Liver (tissue), 3 donors: ENCODE measurements at regions not wholly inside any gene's neighbourhood (a gene's known extent, or its start where the extent isn't known, plus 50 kb on each side); places are given as distances from the start of the nearest gene placed in this dataset.

Source experiments
- CTCF ChIP-seq: fragments of 150-350 bp; IDR thresholded peaks from 2 replicates; pipeline ENCODE4 v1.5.1; 2017; ENCODE audit warnings: improper control_type of control experiment, low read depth, low read length; ENCODE audit not compliant: missing input control
- REST ChIP-seq: IDR thresholded peaks from 2 replicates; pipeline ENCODE4 v1.6.1; 2016; ENCODE audit warnings: antibody characterized with exemption, mild to moderate bottlenecking
- TAF1 ChIP-seq: conservative IDR thresholded peaks from 2 replicates; pipeline ENCODE4 v1.6.1; 2016; ENCODE audit warnings: antibody characterized with exemption, mild to moderate bottlenecking
- donor health status: healthy.
- donor health status: healthy.

DNA sequence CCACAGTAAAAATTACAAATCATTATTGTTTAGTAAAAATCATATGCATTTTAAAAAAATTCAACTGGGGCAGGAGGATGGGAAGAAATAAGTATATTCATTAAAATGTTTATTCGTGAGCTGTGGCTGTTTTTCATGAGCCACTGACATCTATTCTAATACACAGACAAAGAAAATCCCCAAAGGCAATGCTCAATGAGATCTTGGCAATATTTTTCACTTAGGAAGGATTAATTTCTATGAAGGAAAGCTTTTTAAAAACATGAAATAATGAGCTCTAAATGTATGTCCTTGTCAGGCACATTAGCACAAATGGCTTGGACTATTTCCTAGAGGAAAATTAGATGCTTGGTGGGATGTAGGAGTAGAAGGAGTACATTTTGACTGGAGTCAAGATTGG lies 262.0 kb upstream of the MMADHC start:
- no peak for TF ChIP-seq REST
- TF ChIP-seq CTCF = no peak
- no peak for TF ChIP-seq TAF1
